Heart left ventricle (tissue), 13 donors: ENCODE measurements at regions not wholly inside any gene's neighbourhood (a gene's known extent, or its start where the extent isn't known, plus 50 kb on each side); places are given as distances from the start of the nearest gene placed in this dataset.

ENCODE experiments used
- CTCF ChIP-seq, 12 donors: fragments of 200-600 bp; sonication (generic) in 4 of 12; IDR thresholded peaks; one replicate each; pipeline versions ENCODE4 v1.5.0 to v1.8.0; 2018 to 2022; ENCODE audit warnings: antibody characterized with exemption in 12 of 12, mild to moderate bottlenecking in 5 of 12
- POLR2A ChIP-seq, 2 donors: fragments of 450-650 bp; IDR thresholded peaks; one replicate each; pipeline ENCODE4 v1.6.1; 2017; ENCODE audit warnings: antibody characterized with exemption in 2 of 2, mild to moderate bottlenecking in 2 of 2, moderate library complexity in 2 of 2
- donor health status: ischemic (EF 13 %, LVEDD 7.1; RV severe dilation, severe dysfunction).
- donor health status: DM: no; HTN: yes; CAD: no.
- donor health status: DM: no; HTN: no; CAD: no.
- donor health status: ischemic (EF 25% LVEDD 6.9; RV normal size, moderate dysfunction).
- donor health status: ischemic (EF 25% LVEDD 5.7; RV mildly dilated, moderate dysfunction).
- donor health status: ischemic (EF 35%, LVEDD 5.7; RV mildly dilated, moderate dysfunction).
- donor health status: nonischemic (EF 11% LVEDD 7.7; RV severe dilation, severe dysfunction).
- donor health status: DM: yes; HTN: yes; CAD: no.
- donor health status: PGD.
- donor health status: ischemic (EF 29% LVEDD 5.4; RV normal size, mild dysfunction).
- donor health status: nonischemic (EF 23%, LVEDD 6.1; RV moderate dilation, normal function).

- TF ChIP-seq CTCF (IDR thresholded peaks at IDR 0.05) (no peak), POLR2A (IDR thresholded peaks at IDR 0.05) (no peak)
Observed at GRCh38 chr1:115467196-115467595, 129.1 kb upstream of the NGF start.
